HG03064 (cell line): ENCODE measurements at regions not wholly inside any gene's neighbourhood (a gene's known extent, or its start where the extent isn't known, plus 50 kb on each side); places are given as distances from the start of the nearest gene placed in this dataset.
"Not testable (repeated sequence)": the region's sequence is repeated elsewhere in the genome, so short reads cannot be mapped to it uniquely, and the experiment has no call there.

Source experiments
- ATAC-seq: cut with Tn5 transposase; IDR thresholded peaks from one replicate; pipeline ENCODE4 v1.9.1; 2021; ENCODE audit warnings: low read depth; ENCODE audit not compliant: unreplicated experiment

DNA sequence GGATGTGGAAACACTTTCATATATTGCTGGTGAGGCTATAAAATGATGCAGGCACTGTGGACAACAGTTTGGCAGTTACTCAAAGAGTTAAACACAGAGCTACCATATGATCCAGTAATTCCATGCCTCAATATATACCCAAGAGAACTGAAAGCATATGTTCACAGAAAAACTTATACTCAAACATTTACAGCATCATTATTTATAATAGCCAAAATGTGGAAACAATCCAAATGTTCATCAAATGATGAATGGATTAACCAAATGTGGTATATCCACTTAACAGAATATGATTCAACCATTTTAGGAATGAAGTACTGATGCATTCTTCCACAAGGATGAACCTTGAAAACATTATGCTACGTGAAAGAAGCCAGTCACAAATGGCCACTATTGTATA, 603.8 kb downstream of the IQCM start:
- no peak for ATAC-seq

GRCh38 chr4:149203256-149204001, 612.2 kb downstream of the IQCM start:
- ATAC-seq, result no peak

DNA sequence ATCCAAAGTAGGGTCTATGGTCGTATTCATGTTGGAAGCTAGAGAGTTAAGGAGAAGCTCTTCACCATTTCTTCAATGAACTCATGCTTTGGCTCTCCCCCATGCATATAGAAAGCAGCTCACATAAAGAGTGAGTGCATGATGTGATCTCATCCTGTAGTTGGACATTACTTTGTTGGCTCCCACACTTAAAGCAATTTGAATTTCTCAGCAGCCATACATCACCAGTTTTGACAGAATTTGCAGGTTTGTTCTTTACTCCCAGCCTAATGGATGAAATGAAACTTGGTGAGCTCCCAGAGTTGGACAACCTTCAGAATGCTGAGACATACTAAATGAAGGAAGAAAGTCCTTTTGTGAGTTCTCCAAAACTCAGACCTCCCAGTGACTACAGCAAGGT, 613.5 kb downstream of the IQCM start:
- no peak for ATAC-seq

DNA sequence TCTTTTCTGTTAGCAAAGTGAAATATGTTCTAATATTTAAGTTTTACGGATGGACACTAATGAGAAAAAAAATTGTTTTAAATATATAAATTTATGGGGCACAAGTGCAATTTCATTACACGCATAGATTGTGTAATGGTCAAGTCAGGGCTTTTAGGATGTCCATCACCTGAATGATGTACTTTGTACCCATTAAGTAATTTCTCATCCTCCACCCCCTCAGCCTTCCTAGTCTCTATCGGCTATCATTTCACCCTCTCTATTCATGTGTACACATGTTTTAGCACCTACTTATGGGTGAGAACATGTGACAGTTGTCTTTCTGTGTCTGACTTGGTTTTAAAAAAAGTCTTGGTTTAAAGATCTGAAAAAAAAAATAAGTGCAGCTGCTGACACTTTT, 616.0 kb downstream of the IQCM start:
- no peak for ATAC-seq

DNA sequence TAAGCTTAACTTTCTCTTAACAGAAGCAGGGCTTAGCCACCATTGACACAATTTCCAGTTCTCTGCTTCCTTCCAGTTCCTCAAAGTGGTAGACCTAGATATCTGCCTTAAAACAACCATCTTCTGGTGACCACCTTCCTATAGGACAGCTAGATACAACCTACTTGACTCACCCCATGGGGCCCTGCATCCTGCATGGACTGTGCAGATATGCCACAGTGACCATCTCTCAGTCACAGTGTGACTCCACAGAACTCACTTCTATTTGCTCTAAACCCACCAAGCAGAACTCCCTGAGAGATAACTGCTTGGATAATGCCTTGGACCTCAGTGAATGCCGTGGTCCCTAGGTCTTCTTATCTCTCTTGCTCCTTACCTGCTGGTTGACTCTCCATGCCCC, 621.6 kb downstream of the IQCM start:
- ATAC-seq, result no peak

DNA sequence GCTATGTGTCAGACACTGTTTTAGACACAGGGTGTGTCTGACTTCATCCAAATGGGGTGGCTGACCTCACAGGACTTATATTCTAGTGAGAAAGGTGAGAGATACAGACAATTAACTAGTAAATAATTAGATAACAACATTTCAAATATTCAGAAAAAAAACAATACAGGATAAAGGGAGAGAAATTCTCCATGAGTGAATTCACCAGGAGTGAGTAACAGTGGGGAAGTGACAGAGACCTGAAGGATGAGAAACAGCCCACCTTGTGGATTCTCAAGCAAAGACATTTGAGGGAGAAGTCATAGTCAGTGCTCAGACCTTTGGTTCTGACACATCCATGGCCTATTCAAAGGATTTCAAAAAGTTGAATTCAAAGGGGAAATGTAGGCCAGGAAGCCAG, 627.9 kb downstream of the IQCM start:
- ATAC-seq, result no peak

DNA sequence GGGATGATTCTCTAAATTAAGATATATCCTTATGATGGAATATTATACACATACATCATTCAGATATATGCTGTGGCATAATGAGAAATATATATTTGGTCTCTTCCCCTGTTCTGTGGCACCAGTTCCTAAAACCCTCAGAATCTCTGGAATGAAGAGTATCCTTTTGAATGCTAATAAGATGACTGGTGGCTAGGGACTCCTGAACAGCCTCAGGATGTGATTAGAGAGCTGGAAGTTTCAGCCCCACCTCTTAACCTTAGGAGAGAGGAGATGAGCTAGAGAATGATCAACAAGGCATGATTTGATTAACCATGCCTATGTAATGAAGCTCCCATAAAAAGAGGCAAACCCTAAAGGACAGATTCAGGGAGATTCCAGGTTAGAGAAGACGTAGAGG, 632.0 kb downstream of the IQCM start:
- ATAC-seq, result no peak

- ATAC-seq, result not testable (repeated sequence)
These were observed 634.2 kb downstream of the IQCM start for GRCh38 chr4:149181459-149181858.

DNA sequence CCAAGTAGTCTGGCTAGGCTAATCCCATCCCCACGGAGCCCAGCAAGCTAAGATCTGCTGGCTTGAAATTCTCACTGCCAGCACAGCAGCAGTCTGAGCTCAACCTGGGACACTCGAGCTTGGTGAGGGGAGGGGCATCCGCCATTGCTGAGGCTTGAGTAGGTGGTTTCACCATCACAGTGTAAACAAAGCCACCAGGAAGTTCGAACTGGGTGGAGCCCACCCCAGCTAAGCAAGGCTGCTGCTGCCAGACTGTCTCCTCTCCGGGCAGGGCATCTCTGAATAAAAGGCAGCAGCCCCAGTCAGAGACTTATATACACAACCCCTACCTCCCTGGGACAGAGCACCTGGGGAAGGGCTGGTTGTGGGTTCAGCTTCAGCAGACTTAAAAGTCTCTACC, 639.6 kb downstream of the IQCM start:
- no peak for ATAC-seq

DNA sequence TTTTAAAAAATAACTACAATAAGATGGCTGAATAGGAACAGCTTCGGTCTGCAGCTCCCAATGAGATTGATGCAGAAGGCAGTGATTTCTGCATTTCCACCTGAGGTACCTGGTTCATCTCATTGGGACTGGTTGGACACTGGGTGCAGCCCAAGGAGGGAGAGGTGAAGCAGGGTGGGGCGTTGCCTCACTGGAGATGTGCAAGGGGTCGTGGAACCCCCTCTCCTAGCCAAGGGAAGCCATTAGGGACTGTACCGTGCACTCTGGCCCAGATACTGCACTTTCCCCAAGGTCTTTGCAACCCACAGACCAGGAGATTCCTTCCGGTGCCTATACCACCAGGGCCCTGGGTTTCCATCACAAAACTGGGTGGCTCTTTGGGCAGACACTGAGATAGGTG, 640.1 kb downstream of the IQCM start:
- no peak for ATAC-seq

- ATAC-seq, result no peak
These were observed 642.2 kb downstream of the IQCM start for GRCh38 chr4:149173241-149174013.

- ATAC-seq, result no peak
These were observed 647.0 kb downstream of the IQCM start for GRCh38 chr4:149168645-149169044.

- ATAC-seq, result no peak
These were observed 648.8 kb downstream of the IQCM start for GRCh38 chr4:149166876-149167275.

GRCh38 chr4:149166365-149166764, 649.3 kb downstream of the IQCM start:
- no peak for ATAC-seq

- ATAC-seq, result no peak
These were observed 651.4 kb downstream of the IQCM start for GRCh38 chr4:149164282-149164681.

GRCh38 chr4:149161247-149161646, 654.4 kb downstream of the IQCM start:
- ATAC-seq, result no peak

DNA sequence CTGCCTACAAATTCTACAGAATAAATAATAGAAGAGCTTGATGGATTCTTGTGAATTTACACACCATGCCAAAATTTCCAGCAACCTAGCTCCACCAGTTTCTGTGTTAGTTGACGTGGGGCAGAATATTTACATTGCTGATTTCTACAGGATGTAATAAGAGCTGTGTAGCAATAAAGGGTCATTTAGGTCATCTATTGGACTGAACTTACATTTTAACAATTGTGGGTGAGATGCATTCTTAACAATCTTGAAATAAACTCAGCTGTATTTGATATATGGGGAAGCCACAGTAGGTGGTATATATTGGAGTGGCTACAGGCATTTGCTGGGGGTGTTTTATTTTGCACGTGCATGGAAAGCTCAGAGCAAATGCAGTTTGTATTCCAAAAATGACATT, 655.3 kb downstream of the IQCM start:
- no peak for ATAC-seq

DNA sequence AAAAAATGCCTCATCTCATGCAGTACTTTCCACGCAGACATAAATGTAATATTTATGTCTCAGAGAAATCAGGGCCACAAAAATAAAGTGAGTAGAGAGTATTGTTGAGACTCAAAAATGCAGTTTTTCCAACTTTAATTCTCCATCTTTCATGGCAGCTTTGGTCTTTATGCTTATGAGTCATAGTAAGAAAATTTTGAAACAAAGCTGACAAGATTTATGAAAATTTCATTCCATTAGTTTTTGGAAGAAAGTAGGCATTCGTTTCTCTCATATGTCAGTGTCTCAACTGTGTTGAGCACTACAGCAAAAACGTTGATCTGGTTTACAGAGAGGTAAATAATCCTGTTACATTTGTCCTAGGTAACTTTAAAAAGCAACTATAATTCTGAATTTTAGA, 656.8 kb downstream of the IQCM start:
- no peak for ATAC-seq

DNA sequence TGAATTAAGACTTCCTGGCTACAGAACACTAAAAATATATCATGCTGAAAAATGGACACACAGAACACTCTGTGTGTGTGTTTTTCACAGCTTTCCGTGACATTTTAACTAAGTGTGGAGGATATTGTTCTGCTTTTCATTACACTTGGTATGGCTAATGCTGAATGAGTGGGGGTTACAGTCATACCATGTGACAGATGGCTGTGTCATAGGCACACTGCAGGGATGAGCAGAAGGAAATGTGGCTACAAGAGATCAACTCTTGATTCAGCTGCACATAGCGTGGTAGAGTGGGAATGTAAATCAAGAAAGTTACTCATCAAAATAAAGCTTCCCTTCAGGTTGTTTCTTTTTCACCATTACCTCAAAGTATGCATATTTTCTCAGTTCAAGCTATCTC, 669.8 kb downstream of the IQCM start:
- ATAC-seq, result no peak

- ATAC-seq, result no peak
These were observed 671.6 kb downstream of the IQCM start for GRCh38 chr4:149144060-149144459.

DNA sequence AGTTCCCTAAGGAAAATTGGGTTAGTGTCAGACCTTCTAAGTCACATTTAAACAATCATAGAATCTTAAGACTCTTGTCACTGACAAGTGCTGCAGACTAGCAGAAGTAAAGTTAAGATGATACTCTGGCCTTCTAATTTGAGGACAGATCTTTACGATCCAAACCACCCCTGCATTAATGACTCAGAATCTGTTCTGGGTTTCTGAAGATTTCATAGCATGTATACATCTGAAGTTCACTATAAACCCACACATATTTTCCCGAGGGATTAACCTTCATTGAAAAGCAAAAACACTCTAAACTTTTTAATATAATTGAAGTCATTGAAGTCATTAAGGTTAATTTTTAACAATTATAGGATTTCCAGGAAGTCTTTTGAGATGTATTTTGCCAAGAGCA, 674.3 kb downstream of the IQCM start:
- ATAC-seq, result no peak

- no peak for ATAC-seq
These were observed 674.8 kb downstream of the IQCM start for GRCh38 chr4:149140841-149141240.
